ENCODE measurements at regions not wholly inside any gene's neighbourhood (a gene's known extent, or its start where the extent isn't known, plus 50 kb on each side); places are given as distances from the start of the nearest gene placed in this dataset.

DNA sequence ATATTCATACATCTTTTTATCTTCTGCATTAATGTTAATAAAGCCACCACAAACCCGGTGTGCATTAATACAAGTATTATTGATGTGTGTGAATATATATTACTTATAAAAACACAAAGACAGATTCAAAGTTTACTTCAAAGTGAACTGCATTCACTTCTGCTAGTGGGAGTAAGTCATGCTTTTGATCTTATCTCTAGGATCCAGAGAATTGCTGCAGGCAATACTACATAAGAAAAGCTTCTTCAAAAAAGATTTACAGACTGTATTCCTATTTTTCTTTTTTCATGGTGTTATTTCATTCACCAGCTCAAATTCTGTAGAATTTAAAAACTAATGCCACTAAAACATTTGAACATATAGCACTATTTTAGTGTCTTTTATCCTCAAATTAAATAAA lies 87.5 kb upstream of the CBLB start:
- Histone ChIP-seq H2AFZ (ENCODE audit: low read length) (no peak overlapping the region), H3K4me2 (ENCODE audit: insufficient read depth, low read length, poor library complexity, severe bottlenecking) (no peak overlapping the region), H3K18ac (ENCODE audit: low read length) (no peak overlapping the region), H4K91ac (ENCODE audit: low read depth, low read length, poor library complexity) (no peak overlapping the region), H3K14ac (ENCODE audit: low read length) (no peak overlapping the region), H3K27ac (replicated peaks; ENCODE audit: low read length) (no peak overlapping the region), H3K9ac (ENCODE audit: low read depth, low read length, poor library complexity) (no peak overlapping the region), H3K9me3 (replicated peaks in 1 of 2; ENCODE audit: control insufficient read depth in 2 of 2, insufficient read depth in 1 of 2, low read depth in 1 of 2, low read length in 2 of 2) (no peaks in the 10 kb centered on the region), H4K8ac (ENCODE audit: low read depth, low read length) (no peak overlapping the region), H3K23ac (ENCODE audit: low read depth, low read length, poor library complexity) (no peak overlapping the region), H3K79me1 (ENCODE audit: low read depth, low read length) (no peaks in the 10 kb centered on the region), H2AK5ac (ENCODE audit: low read depth, low read length) (no peak overlapping the region), H2BK5ac (ENCODE audit: low read length) (no peak overlapping the region), H2BK15ac (ENCODE audit: low read length) (no peak overlapping the region), H3K27me3 (ENCODE audit: control insufficient read depth in 3 of 3, insufficient read depth in 3 of 3, low read depth in 1 of 3, low read length in 3 of 3) (no peaks in the 10 kb centered on the region), H3K4me3 (ENCODE audit: low read length in 2 of 2) (no peak overlapping the region), H2BK120ac (ENCODE audit: low read depth, low read length) (no peak overlapping the region), H3K36me3 (replicated peaks in 1 of 2; ENCODE audit: control insufficient read depth in 2 of 2, insufficient read depth in 2 of 2, low read length in 2 of 2) (no peaks in the 10 kb centered on the region), H3K4me1 (ENCODE audit: control insufficient read depth in 2 of 2, insufficient read depth in 1 of 2, low read depth in 1 of 2, low read length in 2 of 2) (no peaks in the 10 kb centered on the region), H3K4ac (ENCODE audit: low read length) (no peak overlapping the region), H2BK12ac (ENCODE audit: low read length) (no peak overlapping the region)
- WGBS, 2 donors (ENCODE audit: extremely low coverage in 2 of 2, insufficient read length in 2 of 2, insufficient replicate concordance in 1 of 2): no CpG with 5 or more reads among the region's 1 CpG
- no peak for DNase-seq (ENCODE audit: low spot score)

DNA sequence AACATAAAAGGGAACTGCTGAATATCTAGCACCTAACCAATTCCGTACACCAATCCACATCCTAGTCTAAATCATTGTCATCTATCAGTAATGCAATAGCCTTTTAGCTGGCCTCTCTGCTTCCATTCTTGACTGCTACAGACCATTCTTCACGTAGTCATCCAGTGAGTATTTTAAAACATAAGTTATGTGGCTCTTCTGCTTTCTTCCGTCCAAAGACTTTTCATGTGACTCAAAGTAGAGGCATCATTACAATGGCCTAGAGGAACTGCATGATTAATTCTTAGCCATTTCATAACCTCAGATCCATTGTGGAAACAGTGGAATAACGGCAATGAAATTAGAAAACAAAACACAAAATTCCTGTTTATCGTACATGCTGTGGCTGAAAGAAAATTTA lies 88.9 kb upstream of the CBLB start:
- no peak overlapping the region for H3K4ac ChIP-seq (ENCODE audit: low read length)
- H2BK12ac ChIP-seq (ENCODE audit: low read length): no peak overlapping the region
- no peak overlapping the region for H2BK15ac ChIP-seq (ENCODE audit: low read length)
- H3K4me2 ChIP-seq (ENCODE audit: insufficient read depth, low read length, poor library complexity, severe bottlenecking): no peak overlapping the region
- H3K27ac ChIP-seq (replicated peaks; ENCODE audit: low read length): no peak overlapping the region
- H3K4me3 ChIP-seq (ENCODE audit: low read length in 2 of 2): no peak overlapping the region
- H4K91ac ChIP-seq (ENCODE audit: low read depth, low read length, poor library complexity): no peak overlapping the region
- H3K4me1 ChIP-seq (ENCODE audit: control insufficient read depth in 2 of 2, insufficient read depth in 1 of 2, low read depth in 1 of 2, low read length in 2 of 2): no peaks in the 10 kb centered on the region
- H3K18ac ChIP-seq (ENCODE audit: low read length): no peak overlapping the region
- WGBS, 2 donors (ENCODE audit: extremely low coverage in 2 of 2, insufficient read length in 2 of 2, insufficient replicate concordance in 1 of 2): no CpG with 5 or more reads among the region's 5 CpGs
- H2BK120ac ChIP-seq (ENCODE audit: low read depth, low read length): no peak overlapping the region
- no peak overlapping the region for H3K14ac ChIP-seq (ENCODE audit: low read length)
- H2BK5ac ChIP-seq (ENCODE audit: low read length): no peak overlapping the region
- no peak overlapping the region for H4K8ac ChIP-seq (ENCODE audit: low read depth, low read length)
- H2AFZ ChIP-seq (ENCODE audit: low read length): no peak overlapping the region
- H2AK5ac ChIP-seq (ENCODE audit: low read depth, low read length): no peak overlapping the region
- no peak for DNase-seq (ENCODE audit: low spot score)
- no peaks in the 10 kb centered on the region for H3K36me3 ChIP-seq (replicated peaks in 1 of 2; ENCODE audit: control insufficient read depth in 2 of 2, insufficient read depth in 2 of 2, low read length in 2 of 2)
- no peak overlapping the region for H3K9ac ChIP-seq (ENCODE audit: low read depth, low read length, poor library complexity)
- H3K9me3 ChIP-seq (replicated peaks in 1 of 2; ENCODE audit: control insufficient read depth in 2 of 2, insufficient read depth in 1 of 2, low read depth in 1 of 2, low read length in 2 of 2): no peaks in the 10 kb centered on the region
- H3K79me1 ChIP-seq (ENCODE audit: low read depth, low read length): no peaks in the 10 kb centered on the region
- H3K27me3 ChIP-seq (ENCODE audit: control insufficient read depth in 3 of 3, insufficient read depth in 3 of 3, low read depth in 1 of 3, low read length in 3 of 3): no peaks in the 10 kb centered on the region
- no peak overlapping the region for H3K23ac ChIP-seq (ENCODE audit: low read depth, low read length, poor library complexity)

DNA sequence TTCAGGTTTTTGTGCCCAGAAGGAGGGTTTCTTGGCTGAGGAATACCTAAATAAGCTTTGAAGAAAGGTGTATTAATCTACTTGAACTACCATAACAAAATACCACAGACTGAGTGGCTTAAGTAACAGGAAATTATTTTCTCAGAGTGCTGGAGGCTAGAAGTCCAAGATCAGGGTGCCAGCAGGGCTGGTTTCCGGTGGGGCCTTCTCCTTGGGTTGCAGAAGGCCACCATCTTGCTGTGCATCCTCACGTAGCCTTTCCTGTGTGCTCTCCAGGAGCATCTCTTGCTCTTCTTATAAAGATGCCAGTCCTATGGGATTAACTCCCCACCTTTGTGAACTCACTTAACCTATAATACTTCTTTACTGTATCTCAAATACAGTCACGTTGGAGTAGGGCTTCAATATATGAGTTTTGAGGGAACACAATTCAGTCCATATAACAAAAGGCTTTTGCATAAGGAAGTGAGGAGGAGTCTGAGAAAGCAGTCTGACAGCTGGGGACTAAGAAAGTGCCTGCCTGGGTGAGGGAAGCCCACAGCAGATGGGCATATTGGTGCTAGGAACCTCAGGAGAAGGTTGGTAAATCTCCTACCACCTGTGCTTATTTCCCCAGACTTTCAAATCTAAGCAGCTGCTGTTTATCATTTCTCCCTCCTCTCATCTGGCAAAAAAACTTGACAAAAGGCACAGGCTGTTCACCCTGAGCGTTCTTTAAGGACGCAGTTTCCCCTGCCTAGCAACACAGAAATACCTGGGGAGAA lies 89.6 kb upstream of the CBLB start:
- WGBS, 2 donors (ENCODE audit: extremely low coverage in 2 of 2, insufficient read length in 2 of 2, insufficient replicate concordance in 1 of 2): no CpG with 5 or more reads among the region's 5 CpGs
- Histone ChIP-seq H3K27ac (replicated peaks; ENCODE audit: low read length) (no peak overlapping the region), H3K23ac (ENCODE audit: low read depth, low read length, poor library complexity) (no peak overlapping the region), H3K14ac (ENCODE audit: low read length) (no peak overlapping the region), H2AFZ (ENCODE audit: low read length) (no peak overlapping the region), H3K4me1 (ENCODE audit: control insufficient read depth in 2 of 2, insufficient read depth in 1 of 2, low read depth in 1 of 2, low read length in 2 of 2) (no peaks in the 10 kb centered on the region), H2BK120ac (ENCODE audit: low read depth, low read length) (no peak overlapping the region), H3K27me3 (ENCODE audit: control insufficient read depth in 3 of 3, insufficient read depth in 3 of 3, low read depth in 1 of 3, low read length in 3 of 3) (no peaks in the 10 kb centered on the region), H4K8ac (ENCODE audit: low read depth, low read length) (no peak overlapping the region), H2BK5ac (ENCODE audit: low read length) (no peak overlapping the region), H4K91ac (ENCODE audit: low read depth, low read length, poor library complexity) (no peak overlapping the region), H3K18ac (ENCODE audit: low read length) (no peak overlapping the region), H2BK15ac (ENCODE audit: low read length) (no peak overlapping the region), H3K9ac (ENCODE audit: low read depth, low read length, poor library complexity) (no peak overlapping the region), H2BK12ac (ENCODE audit: low read length) (no peak overlapping the region), H3K9me3 (replicated peaks in 1 of 2; ENCODE audit: control insufficient read depth in 2 of 2, insufficient read depth in 1 of 2, low read depth in 1 of 2, low read length in 2 of 2) (no peaks in the 10 kb centered on the region), H2AK5ac (ENCODE audit: low read depth, low read length) (no peak overlapping the region), H3K4me2 (ENCODE audit: insufficient read depth, low read length, poor library complexity, severe bottlenecking) (no peak overlapping the region), H3K4ac (ENCODE audit: low read length) (no peak overlapping the region), H3K79me1 (ENCODE audit: low read depth, low read length) (no peaks in the 10 kb centered on the region), H3K36me3 (replicated peaks in 1 of 2; ENCODE audit: control insufficient read depth in 2 of 2, insufficient read depth in 2 of 2, low read length in 2 of 2) (no peaks in the 10 kb centered on the region), H3K4me3 (ENCODE audit: low read length in 2 of 2) (no peak overlapping the region)
- DNase-seq (ENCODE audit: low spot score): no peak

DNA sequence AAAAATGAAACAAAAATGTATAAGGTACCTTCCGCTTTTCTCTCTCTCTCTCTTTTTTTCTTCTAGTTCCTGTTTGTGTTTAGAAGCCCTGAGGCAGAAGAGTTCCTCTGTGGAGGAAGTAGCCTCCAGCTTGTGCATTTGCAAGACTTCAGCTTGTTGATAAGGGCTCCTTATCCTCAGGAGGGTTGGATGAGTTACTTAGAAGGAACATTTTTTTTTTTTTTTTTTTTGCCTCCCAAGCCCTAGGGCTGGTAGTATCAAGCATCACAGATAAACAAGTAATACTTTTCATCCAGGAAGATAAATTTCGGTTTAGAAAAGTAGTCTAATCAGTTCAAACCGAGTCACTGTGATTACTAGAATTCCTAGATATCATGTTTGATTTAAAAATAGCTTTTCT lies 91.0 kb upstream of the CBLB start:
- Histone ChIP-seq H4K91ac (ENCODE audit: low read depth, low read length, poor library complexity) (no peak overlapping the region), H3K79me1 (ENCODE audit: low read depth, low read length) (no peaks in the 10 kb centered on the region), H3K4me1 (ENCODE audit: control insufficient read depth in 2 of 2, insufficient read depth in 1 of 2, low read depth in 1 of 2, low read length in 2 of 2) (no peaks in the 10 kb centered on the region), H3K36me3 (replicated peaks in 1 of 2; ENCODE audit: control insufficient read depth in 2 of 2, insufficient read depth in 2 of 2, low read length in 2 of 2) (no peaks in the 10 kb centered on the region), H3K9ac (ENCODE audit: low read depth, low read length, poor library complexity) (no peak overlapping the region), H3K27ac (replicated peaks; ENCODE audit: low read length) (no peak overlapping the region), H2AFZ (ENCODE audit: low read length) (no peak overlapping the region), H3K9me3 (replicated peaks in 1 of 2; ENCODE audit: control insufficient read depth in 2 of 2, insufficient read depth in 1 of 2, low read depth in 1 of 2, low read length in 2 of 2) (no peaks in the 10 kb centered on the region), H3K4me2 (ENCODE audit: insufficient read depth, low read length, poor library complexity, severe bottlenecking) (no peak overlapping the region), H2BK15ac (ENCODE audit: low read length) (no peak overlapping the region), H3K4me3 (ENCODE audit: low read length in 2 of 2) (no peak overlapping the region), H2BK120ac (ENCODE audit: low read depth, low read length) (no peak overlapping the region), H3K14ac (ENCODE audit: low read length) (no peak overlapping the region), H3K18ac (ENCODE audit: low read length) (no peak overlapping the region), H3K4ac (ENCODE audit: low read length) (no peak overlapping the region), H4K8ac (ENCODE audit: low read depth, low read length) (no peak overlapping the region), H3K27me3 (ENCODE audit: control insufficient read depth in 3 of 3, insufficient read depth in 3 of 3, low read depth in 1 of 3, low read length in 3 of 3) (no peaks in the 10 kb centered on the region), H2BK5ac (ENCODE audit: low read length) (no peak overlapping the region), H3K23ac (ENCODE audit: low read depth, low read length, poor library complexity) (no peak overlapping the region), H2AK5ac (ENCODE audit: low read depth, low read length) (no peak overlapping the region), H2BK12ac (ENCODE audit: low read length) (no peak overlapping the region)
- DNase-seq (ENCODE audit: low spot score): no peak
- no CpG with 5 or more reads among the region's 3 CpGs for WGBS, 2 donors (ENCODE audit: extremely low coverage in 2 of 2, insufficient read length in 2 of 2, insufficient replicate concordance in 1 of 2)

Measured in neuronal stem cell (in vitro differentiated cells).